ENCODE measurements at regions not wholly inside any gene's neighbourhood (a gene's known extent, or its start where the extent isn't known, plus 50 kb on each side); places are given as distances from the start of the nearest gene placed in this dataset.

GRCh38 chr12:68530299-68530698 lies 80.4 kb upstream of the RAP1B start:
- CTCF ChIA-PET: interaction anchor here (0.7 kb wide), 1 partner anchor 147 kb away, joined by 3 read pairs; no protein-coding TSS in a partner anchor
- POLR2A ChIA-PET (ENCODE audit: low non-redundant PET): no interaction called here
- TF ChIP-seq CTCF (conservative IDR thresholded peaks at IDR 0.05; ENCODE audit: low read depth): no peak
- DNase-seq (ENCODE audit: low spot score): no peak
- H3K27ac ChIP-seq: no peak overlapping the region

- POLR2A ChIA-PET (ENCODE audit: low non-redundant PET): no interaction called here
- no peak for TF ChIP-seq CTCF (conservative IDR thresholded peaks at IDR 0.05; ENCODE audit: low read depth)
- H3K27ac ChIP-seq: no peak overlapping the region
- CTCF ChIA-PET: no interaction called here
- DNase-seq (ENCODE audit: low spot score): no peak
Measured at GRCh38 chr12:68530965-68531364, 79.7 kb upstream of the RAP1B start.

- H3K27ac ChIP-seq: no peak overlapping the region
- TF ChIP-seq CTCF (conservative IDR thresholded peaks at IDR 0.05; ENCODE audit: low read depth): no peak
- ChIA-PET POLR2A (ENCODE audit: low non-redundant PET) (no interaction called here), CTCF (interaction anchor here (0.5 to 0.7 kb wide), 2 partner anchors 39 to 298 kb away, joined by 3 to 4 read pairs; no protein-coding TSS in a partner anchor)
- no peak for DNase-seq (ENCODE audit: low spot score)
Measured at GRCh38 chr12:68532204-68532886, 78.4 kb upstream of the RAP1B start.

GRCh38 chr12:68532887-68533248 lies 77.8 kb upstream of the RAP1B start:
- no peak for DNase-seq (ENCODE audit: low spot score)
- ChIA-PET CTCF (no interaction called here), POLR2A (ENCODE audit: low non-redundant PET) (no interaction called here)
- H3K27ac ChIP-seq: no peak overlapping the region
- TF ChIP-seq CTCF (conservative IDR thresholded peaks at IDR 0.05; ENCODE audit: low read depth): no peak

- no peak for TF ChIP-seq CTCF (conservative IDR thresholded peaks at IDR 0.05; ENCODE audit: low read depth)
- no peak overlapping the region for H3K27ac ChIP-seq
- POLR2A ChIA-PET (ENCODE audit: low non-redundant PET): no interaction called here
- DNase-seq (ENCODE audit: low spot score): no peak
- CTCF ChIA-PET: no interaction called here
Measured at GRCh38 chr12:68534108-68534507, 76.6 kb upstream of the RAP1B start.

GRCh38 chr12:68536885-68537485 lies 73.7 kb upstream of the RAP1B start:
- no peak for DNase-seq (ENCODE audit: low spot score)
- TF ChIP-seq CTCF (conservative IDR thresholded peaks at IDR 0.05; ENCODE audit: low read depth): no peak
- no peak overlapping the region for H3K27ac ChIP-seq
- CTCF ChIA-PET: no interaction called here
- POLR2A ChIA-PET (ENCODE audit: low non-redundant PET): no interaction called here

All from RWPE1 (cell line).